ENCODE measurements at regions not wholly inside any gene's neighbourhood (a gene's known extent, or its start where the extent isn't known, plus 50 kb on each side); places are given as distances from the start of the nearest gene placed in this dataset.

DNA sequence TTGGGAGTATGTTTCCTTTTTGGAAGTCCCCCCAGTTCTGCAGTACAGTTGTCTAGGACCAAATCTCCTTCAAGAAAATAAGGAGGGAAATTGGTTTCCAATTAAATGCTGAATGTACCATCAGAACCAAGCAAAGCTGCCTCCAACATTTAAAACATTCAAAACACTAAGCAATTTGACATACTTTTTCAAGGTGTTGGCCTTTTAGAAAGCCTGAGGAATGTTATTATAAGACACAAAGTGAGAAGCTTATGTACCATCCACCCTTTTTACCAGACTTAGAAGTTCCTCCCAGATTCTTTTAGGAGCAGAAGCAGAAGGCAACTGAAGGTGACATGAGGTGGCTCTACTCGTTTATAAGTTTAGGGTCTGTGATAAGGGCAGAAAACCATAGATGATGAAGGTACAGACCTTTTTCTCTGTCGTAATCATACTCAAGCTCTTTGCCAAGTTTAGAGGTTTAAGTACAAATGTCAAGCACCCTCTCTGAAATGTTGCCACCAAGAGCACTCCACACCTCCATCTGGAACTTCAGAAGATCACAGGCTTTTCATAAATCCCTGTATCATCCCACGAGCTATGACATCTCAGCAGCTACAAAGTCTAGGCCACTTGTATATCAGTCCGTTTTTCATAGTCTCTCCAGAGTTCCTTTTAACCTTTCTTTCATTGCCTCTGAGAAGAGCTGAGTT, 282.5 kb upstream of the THBS1 start:
- TF ChIP-seq, protein P1, sequence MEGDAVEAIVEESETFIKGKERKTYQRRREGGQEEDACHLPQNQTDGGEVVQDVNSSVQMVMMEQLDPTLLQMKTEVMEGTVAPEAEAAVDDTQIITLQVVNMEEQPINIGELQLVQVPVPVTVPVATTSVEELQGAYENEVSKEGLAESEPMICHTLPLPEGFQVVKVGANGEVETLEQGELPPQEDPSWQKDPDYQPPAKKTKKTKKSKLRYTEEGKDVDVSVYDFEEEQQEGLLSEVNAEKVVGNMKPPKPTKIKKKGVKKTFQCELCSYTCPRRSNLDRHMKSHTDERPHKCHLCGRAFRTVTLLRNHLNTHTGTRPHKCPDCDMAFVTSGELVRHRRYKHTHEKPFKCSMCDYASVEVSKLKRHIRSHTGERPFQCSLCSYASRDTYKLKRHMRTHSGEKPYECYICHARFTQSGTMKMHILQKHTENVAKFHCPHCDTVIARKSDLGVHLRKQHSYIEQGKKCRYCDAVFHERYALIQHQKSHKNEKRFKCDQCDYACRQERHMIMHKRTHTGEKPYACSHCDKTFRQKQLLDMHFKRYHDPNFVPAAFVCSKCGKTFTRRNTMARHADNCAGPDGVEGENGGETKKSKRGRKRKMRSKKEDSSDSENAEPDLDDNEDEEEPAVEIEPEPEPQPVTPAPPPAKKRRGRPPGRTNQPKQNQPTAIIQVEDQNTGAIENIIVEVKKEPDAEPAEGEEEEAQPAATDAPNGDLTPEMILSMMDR (IDR thresholded peaks at IDR 0.05; ENCODE audit: low read depth, low read length): no peak
- no peak overlapping the region for H3K4me3 ChIP-seq (ENCODE audit: low read depth, low read length)

DNA sequence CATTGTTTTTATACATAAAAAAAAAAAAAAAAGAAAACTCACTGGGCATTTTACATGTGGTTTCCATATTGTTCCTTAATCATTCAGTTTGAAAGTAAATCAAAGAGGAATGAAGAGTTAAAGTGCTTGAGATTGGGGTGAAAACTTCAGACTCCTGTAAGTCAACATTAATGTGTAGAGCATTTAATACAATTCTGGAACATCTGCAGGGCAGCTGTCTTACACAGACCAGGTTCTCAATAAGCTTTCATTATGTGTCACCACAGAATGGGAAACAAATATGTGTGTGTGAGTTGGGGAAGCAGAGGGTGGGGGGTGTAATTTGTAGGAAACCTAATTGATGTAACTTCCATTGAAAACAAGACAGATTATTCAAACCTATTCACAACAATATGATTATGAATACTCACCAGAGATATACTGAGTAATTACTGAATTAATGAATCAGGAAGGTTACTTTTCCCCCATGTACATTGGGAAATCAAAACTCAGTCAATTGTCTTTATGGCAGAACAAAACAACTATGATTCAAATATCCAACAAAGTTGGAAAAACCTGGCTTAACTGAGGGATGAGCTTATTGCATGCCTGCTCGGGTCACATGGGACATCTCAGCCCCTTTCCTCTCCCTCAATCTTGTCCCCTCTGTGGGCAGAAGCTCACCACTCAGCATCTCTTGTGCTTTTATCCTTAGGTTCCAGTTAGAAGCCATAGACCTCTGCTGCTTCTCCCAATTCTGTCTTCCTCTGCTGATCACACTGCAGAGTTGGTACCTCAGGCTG, 281.2 kb upstream of the THBS1 start:
- TF ChIP-seq, protein P1 (IDR thresholded peaks at IDR 0.05; ENCODE audit: low read depth, low read length): no peak
- no peak overlapping the region for H3K4me3 ChIP-seq (ENCODE audit: low read depth, low read length)

- TF ChIP-seq, protein P1 (IDR thresholded peaks at IDR 0.05; ENCODE audit: low read depth, low read length): no peak
- H3K4me3 ChIP-seq (ENCODE audit: low read depth, low read length): no peak overlapping the region
Measured at GRCh38 chr15:39300451-39301153, 280.3 kb upstream of the THBS1 start.

GRCh38 chr15:39301589-39301999, 279.3 kb upstream of the THBS1 start:
- TF ChIP-seq, protein P1 (IDR thresholded peaks at IDR 0.05; ENCODE audit: low read depth, low read length): no peak
- H3K4me3 ChIP-seq (ENCODE audit: low read depth, low read length): no peak overlapping the region

DNA sequence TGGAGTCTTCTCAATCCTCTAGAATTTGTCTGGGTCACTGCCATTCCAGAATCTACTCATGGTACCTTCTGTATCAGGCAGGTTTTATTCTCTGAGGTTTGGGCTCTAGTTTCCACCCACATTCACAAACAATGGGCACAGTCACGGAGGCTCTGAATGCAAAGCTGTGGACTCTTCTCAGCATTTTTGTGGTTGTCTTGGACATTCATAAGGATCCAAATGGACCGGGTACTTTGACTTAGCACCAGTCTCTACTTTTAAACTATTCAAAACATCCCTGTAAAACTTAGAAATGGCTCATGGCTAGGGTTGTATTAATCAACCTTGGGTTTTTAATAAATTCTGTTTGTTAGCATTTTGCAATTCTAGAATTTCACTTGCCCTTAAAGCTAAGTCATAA, 277.9 kb upstream of the THBS1 start:
- H3K4me3 ChIP-seq (ENCODE audit: low read depth, low read length): no peak overlapping the region
- TF ChIP-seq, protein P1 (IDR thresholded peaks at IDR 0.05; ENCODE audit: low read depth, low read length): no peak

DNA sequence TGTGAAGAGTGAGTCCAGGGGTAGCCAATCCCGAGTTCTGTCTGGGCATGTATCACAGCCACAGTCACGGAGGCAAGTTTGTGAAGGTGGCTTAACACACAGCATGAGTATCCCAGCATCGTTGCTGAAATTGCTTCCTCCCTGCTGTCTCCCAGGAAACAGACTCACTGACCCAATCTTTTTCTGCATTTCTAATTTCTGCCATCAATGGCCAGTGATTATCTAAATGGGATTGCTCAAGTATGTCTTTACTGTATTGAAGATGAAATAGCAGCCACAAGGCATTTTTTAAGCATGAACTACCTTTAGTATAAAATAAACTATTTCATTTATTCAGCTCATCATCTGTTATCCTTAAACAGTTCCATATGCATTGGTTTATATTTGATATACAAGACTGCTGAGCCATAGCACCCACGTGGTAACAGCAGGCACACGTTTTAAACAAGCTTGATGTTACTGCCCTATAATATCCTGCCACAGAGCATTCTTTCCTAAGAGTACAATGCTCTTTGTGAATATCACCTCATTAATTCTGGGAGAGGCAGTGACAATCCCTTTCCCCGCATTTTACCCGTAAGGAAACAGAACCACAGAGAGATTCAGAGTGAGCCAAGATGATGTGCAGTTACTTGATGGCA, 276.6 kb upstream of the THBS1 start:
- TF ChIP-seq, protein P1 (IDR thresholded peaks at IDR 0.05; ENCODE audit: low read depth, low read length): no peak

More for the DNA sequence above, 276.6 kb upstream of the THBS1 start:
- H3K4me3 ChIP-seq (ENCODE audit: low read depth, low read length): no peak overlapping the region

Data from WI38 (cell line).